H1 (cell line): ENCODE measurements at regions not wholly inside any gene's neighbourhood (a gene's known extent, or its start where the extent isn't known, plus 50 kb on each side); places are given as distances from the start of the nearest gene placed in this dataset.

Experiments used
- CTCF ChIA-PET: fragments of 300-600 bp; sonication (Branson Sonifier 250); formaldehyde crosslinking; loops from one replicate; lab custom pipeline; 2021; ENCODE audit not compliant: partially characterized antibody; lab: Charles Lee
- POLR2A ChIA-PET: fragments of 300-600 bp; sonication (Branson Sonifier 250); formaldehyde crosslinking; loops from one replicate; lab custom pipeline; 2021; ENCODE audit warnings: inconsistent platforms; ENCODE audit not compliant: partially characterized antibody; lab: Charles Lee
- DNase-seq, 2 experiments: peaks; one replicate each; pipeline versions ENCODE4 v3.0.0 to v3.0.0-alpha.2; 2010 to 2022; ENCODE audit warnings: low spot score in 2 of 2, low read depth in 1 of 2, mixed read lengths in 1 of 2
- FAIRE-seq: peaks from 2 replicates; lab custom pipeline; 2011; peaks lifted over from hg19 to GRCh38; lab: Jason Lieb, UNC
- H2AFZ ChIP-seq: 2 replicates; pipeline ENCODE4 v1.8.1; 2012; ENCODE audit warnings: low read length, inconsistent platforms
- H2AK5ac ChIP-seq: 2 replicates; pipeline ENCODE4 v1.6.1; 2013; ENCODE audit warnings: low read depth, low read length
- H2BK120ac ChIP-seq: replicated peaks from 2 replicates; pipeline ENCODE3; 2013; ENCODE audit warnings: low read depth, low read length, inconsistent platforms
- H2BK12ac ChIP-seq: 2 replicates; pipeline ENCODE4 v1.6.1; 2013; ENCODE audit warnings: low read depth, low read length
- H2BK15ac ChIP-seq: 2 replicates; pipeline ENCODE4 v1.6.1; 2013; ENCODE audit warnings: low read length
- H2BK20ac ChIP-seq: 2 replicates; pipeline ENCODE4 v1.6.1; 2013; ENCODE audit warnings: low read length
- H2BK5ac ChIP-seq: 2 replicates; pipeline ENCODE4 v1.6.1; 2013; ENCODE audit warnings: low read depth, low read length
- H3K14ac ChIP-seq: 2 replicates; pipeline ENCODE4 v1.6.1; 2013; ENCODE audit warnings: inconsistent platforms; ENCODE audit not compliant: insufficient read length
- H3K18ac ChIP-seq: 2 replicates; pipeline ENCODE4 v1.6.1; 2013; ENCODE audit warnings: low read length; ENCODE audit errors: extremely low read depth
- H3K23ac ChIP-seq: 2 replicates; pipeline ENCODE4 v1.6.1; 2013; ENCODE audit warnings: inconsistent platforms; ENCODE audit not compliant: insufficient read length
- H3K23me2 ChIP-seq: 2 replicates; pipeline ENCODE4 v1.6.1; 2013; ENCODE audit warnings: low read depth, low read length
- H3K27ac ChIP-seq: 2 replicates; pipeline ENCODE4 v1.6.1; 2011; ENCODE audit warnings: low read depth, low read length, inconsistent platforms
- H3K27me3 ChIP-seq, 4 experiments: replicated peaks in 1 of 4; 1 replicate in 1 of 4; 2 replicates in 3 of 4; pipeline versions ENCODE4 v1.6.1 to v1.8.1; 2011 to 2013; ENCODE audit warnings: low read length in 3 of 4, mild to moderate bottlenecking in 3 of 4, inconsistent platforms in 2 of 4, mixed read lengths in 2 of 4, moderate library complexity in 1 of 4; ENCODE audit not compliant: control insufficient read depth in 3 of 4, insufficient read depth in 3 of 4; ENCODE audit errors: extremely low read depth in 1 of 4
- H3K36me3 ChIP-seq, 4 experiments: 2 replicates each; pipeline versions ENCODE4 v1.6.1 to v1.8.1; 2011 to 2013; ENCODE audit warnings: mild to moderate bottlenecking in 4 of 4, low read length in 3 of 4, moderate library complexity in 2 of 4, control low read depth in 1 of 4, inconsistent platforms in 1 of 4; ENCODE audit not compliant: insufficient read depth in 4 of 4, control insufficient read depth in 2 of 4
- H3K4ac ChIP-seq: replicated peaks from 2 replicates; pipeline ENCODE3; 2013; ENCODE audit warnings: low read length, low read depth, mixed read lengths, inconsistent platforms; ENCODE audit not compliant: insufficient read length
- H3K4me1 ChIP-seq, 4 experiments: replicated peaks in 1 of 4; 1 replicate in 1 of 4; 2 replicates in 3 of 4; pipeline versions ENCODE4 v1.6.1 to v1.8.1; 2011 to 2013; ENCODE audit warnings: low read length in 3 of 4, inconsistent platforms in 2 of 4, mixed read lengths in 1 of 4; ENCODE audit not compliant: insufficient read depth in 4 of 4, control insufficient read depth in 3 of 4
- H3K4me2 ChIP-seq, 2 experiments: 2 replicates each; pipeline versions ENCODE4 v1.6.1 to v1.8.1; 2011 to 2013; ENCODE audit warnings: low read depth in 2 of 2, low read length in 2 of 2, control low read depth in 1 of 2, inconsistent platforms in 1 of 2, mild to moderate bottlenecking in 1 of 2; ENCODE audit not compliant: insufficient read depth in 1 of 2
- H3K4me3 ChIP-seq, 4 experiments: fragments of 200-600, 300-600 bp in 1 of 4; sonication (generic), shearing (Covaris generic), sonication (Bioruptor Twin) in 1 of 4; 2 replicates each; pipeline versions ENCODE4 v1.5.1 to v1.8.1; 2011 to 2016; ENCODE audit warnings: low read length in 4 of 4, low read depth in 3 of 4, control low read depth in 2 of 4, inconsistent platforms in 2 of 4, mild to moderate bottlenecking in 2 of 4, mixed read lengths in 1 of 4, moderate library complexity in 1 of 4; ENCODE audit not compliant: insufficient read depth in 2 of 4; ENCODE audit errors: extremely low read depth in 1 of 4
- H3K56ac ChIP-seq: replicated peaks from 2 replicates; pipeline ENCODE3; 2013; ENCODE audit warnings: low read depth, mild to moderate bottlenecking, mixed read lengths, low read length, inconsistent platforms; ENCODE audit not compliant: insufficient read length
- H3K79me1 ChIP-seq: 2 replicates; pipeline ENCODE4 v1.6.1; 2013; ENCODE audit warnings: low read depth, low read length, control low read depth
- H3K79me2 ChIP-seq, 2 experiments: 2 replicates each; pipeline versions ENCODE4 v1.6.1 to v1.8.1; 2012 to 2013; ENCODE audit warnings: low read length in 2 of 2, mild to moderate bottlenecking in 2 of 2, inconsistent platforms in 1 of 2; ENCODE audit not compliant: insufficient read depth in 2 of 2, control insufficient read depth in 1 of 2
- H3K9ac ChIP-seq, 4 experiments: replicated peaks in 1 of 4; 1 replicate in 1 of 4; 2 replicates in 3 of 4; pipeline versions ENCODE4 v1.6.1 to v1.8.1; 2011 to 2013; ENCODE audit warnings: low read depth in 3 of 4, low read length in 3 of 4, control low read depth in 2 of 4, mild to moderate bottlenecking in 2 of 4, moderate library complexity in 2 of 4, inconsistent platforms in 1 of 4; ENCODE audit errors: extremely low read depth in 1 of 4
- H3K9me3 ChIP-seq, 2 experiments: 2 replicates each; pipeline versions ENCODE4 v1.6.1 to v1.8.1; 2012 to 2013; ENCODE audit warnings: mild to moderate bottlenecking in 2 of 2, moderate library complexity in 2 of 2, control low read depth in 1 of 2, inconsistent platforms in 1 of 2, low read depth in 1 of 2, low read length in 1 of 2, mixed read lengths in 1 of 2; ENCODE audit not compliant: insufficient read depth in 2 of 2
- H4K20me1 ChIP-seq, 2 experiments: replicated peaks in 1 of 2; 2 replicates each; pipeline versions ENCODE3 to v1.8.1; 2011 to 2013; ENCODE audit warnings: inconsistent platforms in 2 of 2, low read length in 2 of 2, mild to moderate bottlenecking in 1 of 2; ENCODE audit not compliant: insufficient read depth in 2 of 2, control insufficient read depth in 1 of 2
- H4K5ac ChIP-seq: 2 replicates; pipeline ENCODE4 v1.6.1; 2013; ENCODE audit warnings: low read length, low read depth, mixed read lengths, inconsistent platforms; ENCODE audit not compliant: insufficient read length
- H4K8ac ChIP-seq: 2 replicates; pipeline ENCODE4 v1.8.0; 2013; ENCODE audit warnings: mild to moderate bottlenecking, moderate library complexity, low read length, inconsistent platforms; ENCODE audit not compliant: insufficient read depth; ENCODE audit errors: extremely low read depth
- H4K91ac ChIP-seq: replicated peaks from 2 replicates; pipeline ENCODE3; 2013; ENCODE audit warnings: low read length, mixed read lengths, inconsistent platforms; ENCODE audit not compliant: insufficient read length
- BACH1 ChIP-seq: IDR thresholded peaks from 2 replicates; pipeline ENCODE4 v1.6.1; 2012; ENCODE audit warnings: low read length, improper control_type of control experiment
- CEBPB ChIP-seq: IDR thresholded peaks from 2 replicates; pipeline ENCODE4 v1.6.1; 2012; ENCODE audit warnings: low read depth, low read length
- CHD2 ChIP-seq: IDR thresholded peaks from 2 replicates; pipeline ENCODE4 v1.6.1; 2012; ENCODE audit warnings: low read length, improper control_type of control experiment
- CTBP2 ChIP-seq: IDR thresholded peaks from 2 replicates; pipeline ENCODE4 v1.7.0; 2011; ENCODE audit warnings: borderline replicate concordance, mild to moderate bottlenecking, moderate library complexity, mixed read lengths, low read length; ENCODE audit not compliant: insufficient read depth, insufficient read length
- E2F6 ChIP-seq: IDR thresholded peaks from 2 replicates; pipeline ENCODE4 v1.6.1; 2012; ENCODE audit warnings: inconsistent platforms
- EP300 ChIP-seq, 2 experiments: IDR thresholded peaks; 1 replicate in 1 of 2; 2 replicates in 1 of 2; pipeline ENCODE4 v1.6.1; 2011 to 2012; ENCODE audit warnings: low read depth in 2 of 2, low read length in 2 of 2, mild to moderate bottlenecking in 2 of 2, borderline replicate concordance in 1 of 2, inconsistent platforms in 1 of 2, moderate library complexity in 1 of 2
- EZH2 ChIP-seq: fragments of 200-600 bp; sonication (generic); IDR thresholded peaks from 2 replicates; pipeline ENCODE4 v1.7.1; 2012; ENCODE audit warnings: low read depth, mild to moderate bottlenecking, moderate library complexity, low read length, inconsistent platforms; ENCODE audit not compliant: severe bottlenecking
- KDM4A ChIP-seq: IDR thresholded peaks from one replicate; pipeline ENCODE4 v1.7.1; 2012; ENCODE audit warnings: low read depth, mild to moderate bottlenecking, moderate library complexity, low read length, inconsistent platforms; ENCODE audit not compliant: severe bottlenecking
- MAFK ChIP-seq: IDR thresholded peaks from 2 replicates; pipeline ENCODE4 v1.6.1; 2012; ENCODE audit warnings: low read depth, mild to moderate bottlenecking, improper control_type of control experiment, low read length
- MAX ChIP-seq: IDR thresholded peaks from 2 replicates; pipeline ENCODE4 v1.6.1; 2012; ENCODE audit warnings: inconsistent platforms
- NANOG ChIP-seq: IDR thresholded peaks from 2 replicates; pipeline ENCODE4 v1.6.1; 2011; ENCODE audit warnings: low read length, low read depth, mild to moderate bottlenecking, inconsistent platforms; ENCODE audit not compliant: insufficient read depth, poor library complexity, severe bottlenecking
- SP1 ChIP-seq: IDR thresholded peaks from 2 replicates; pipeline ENCODE4 v1.6.1; 2011; ENCODE audit warnings: low read depth, low read length
- SRF ChIP-seq: IDR thresholded peaks from 2 replicates; pipeline ENCODE4 v1.6.1; 2011; ENCODE audit warnings: mild to moderate bottlenecking, low read depth, low read length, moderate library complexity
- TBP ChIP-seq: IDR thresholded peaks from 2 replicates; pipeline ENCODE4 v1.6.1; 2011; ENCODE audit warnings: low read depth, low read length, improper control_type of control experiment
- TEAD4 ChIP-seq: IDR thresholded peaks from 2 replicates; pipeline ENCODE4 v1.6.1; 2012; ENCODE audit warnings: low read depth, low read length, inconsistent platforms, mixed read lengths
- WGBS, 2 experiments: shearing (Covaris generic) in 1 of 2; methylation state at CpG; one replicate each; pipeline versions ENCODE4 v1.1.6 to v1.1.7; 2013 to 2015; ENCODE audit warnings: low lambda C conversion rate in 2 of 2, mixed read lengths in 2 of 2, inconsistent platforms in 1 of 2, low coverage in 1 of 2, missing lambda C conversion rate in 1 of 2; ENCODE audit not compliant: insufficient replicate concordance in 2 of 2, insufficient coverage in 1 of 2, insufficient read length in 1 of 2; ENCODE audit errors: extremely low coverage in 1 of 2, missing lambda C conversion rate in 1 of 2; 5-methylcytosine and 5-hydroxymethylcytosine counted together

GRCh38 chr6:151671195-151671594, 136.3 kb upstream of the ESR1 start:
- H3K36me3 ChIP-seq, result no peaks in the 10 kb centered on the region
- H3K4me2 ChIP-seq, result no peak overlapping the region
- no peak overlapping the region for H3K9ac ChIP-seq
- H2AFZ ChIP-seq, result no peak overlapping the region
- no peak overlapping the region for H3K27ac ChIP-seq
- WGBS, 2 experiments, result 92% methylated on average over 5 of the region's 5 CpGs; no CpG with 5 or more reads in 1 of the 2 experiments
- no peaks in the 10 kb centered on the region for H3K79me1 ChIP-seq
- no peak overlapping the region for H2AK5ac ChIP-seq
- H3K14ac ChIP-seq, result no peak overlapping the region
- CTCF ChIA-PET, result interaction anchor here (1.7 kb wide), 1 partner anchor 618 kb away, joined by 3 read pairs; no protein-coding TSS in a partner anchor
- no peaks in the 10 kb centered on the region for H3K27me3 ChIP-seq
- no peaks in the 10 kb centered on the region for H3K9me3 ChIP-seq
- DNase-seq, result no peak
- no peak overlapping the region for H4K91ac ChIP-seq
- no peak overlapping the region for H2BK12ac ChIP-seq
- H3K4ac ChIP-seq, result no peak overlapping the region
- H3K18ac ChIP-seq, result no peak overlapping the region
- H3K23me2 ChIP-seq, result no peaks in the 10 kb centered on the region
- H4K20me1 ChIP-seq, result no peaks in the 10 kb centered on the region
- no peak for FAIRE-seq
- no peak overlapping the region for H3K4me3 ChIP-seq
- no peaks in the 10 kb centered on the region for H3K4me1 ChIP-seq
- no peak overlapping the region for H2BK5ac ChIP-seq
- no peak overlapping the region for H3K23ac ChIP-seq
- H4K8ac ChIP-seq, result no peak overlapping the region
- H3K56ac ChIP-seq, result no peak overlapping the region
- no peak overlapping the region for H2BK15ac ChIP-seq
- H2BK20ac ChIP-seq, result no peak overlapping the region
- H4K5ac ChIP-seq, result no peak overlapping the region
- POLR2A ChIA-PET, result no interaction called here
- H3K79me2 ChIP-seq, result no peaks in the 10 kb centered on the region
- no peak overlapping the region for H2BK120ac ChIP-seq
- no peak for TF ChIP-seq E2F6
- TF ChIP-seq MAX, result no peak
- no peak for TF ChIP-seq EZH2
- no peak for TF ChIP-seq TBP
- no peak for TF ChIP-seq TEAD4
- no peak for TF ChIP-seq EP300 (IDR thresholded peaks at IDR 0.05; ENCODE audit: borderline replicate concordance in 1 of 2, low read depth in 2 of 2, low read length in 2 of 2)
- no peak for TF ChIP-seq NANOG
- TF ChIP-seq SRF, result no peak
- no peak for TF ChIP-seq BACH1
- no peak for TF ChIP-seq SP1
- TF ChIP-seq CHD2, result no peak
- no peak for TF ChIP-seq CEBPB
- TF ChIP-seq KDM4A, result no peak
- no peak for TF ChIP-seq CTBP2
- TF ChIP-seq MAFK, result no peak
